Caco-2 (cell line): ENCODE measurements at regions not wholly inside any gene's neighbourhood (a gene's known extent, or its start where the extent isn't known, plus 50 kb on each side); places are given as distances from the start of the nearest gene placed in this dataset.

Experiments
- BruUV-seq: library from RNA; stranded (reverse); fragments of 400-500 nt; replicated peaks from 2 replicates; lab custom pipeline; 2021; lab: Mats Ljungman, UMichigan
- CTCF ChIA-PET: fragments of 300-600 bp; sonication (Branson Sonifier 250); formaldehyde crosslinking; loops from one replicate; lab custom pipeline; 2022; ENCODE audit warnings: antibody characterized with exemption; lab: Charles Lee
- POLR2A ChIA-PET: fragments of 300-600 bp; sonication (Branson Sonifier 250); formaldehyde crosslinking; loops from one replicate; lab custom pipeline; 2022; ENCODE audit warnings: antibody characterized with exemption; lab: Charles Lee
- DNase-seq, 2 experiments: peaks; one replicate each; pipeline versions ENCODE4 v3.0.0 to v3.0.0-alpha.2; 2020 to 2022
- H3K27me3 ChIP-seq: replicated peaks from 2 replicates; pipeline ENCODE4 v1.6.0; 2011; ENCODE audit warnings: low read length; ENCODE audit not compliant: control insufficient read depth, insufficient read depth
- H3K36me3 ChIP-seq: 2 replicates; pipeline ENCODE4 v1.5.1; 2011; ENCODE audit warnings: low read length; ENCODE audit not compliant: control insufficient read depth, insufficient read depth
- H3K4me1 ChIP-seq: fragments of 250-450 bp; sonication (Bioruptor Pico); 2 replicates; pipeline ENCODE4 v1.5.1; 2020; ENCODE audit warnings: mild to moderate bottlenecking
- H3K4me3 ChIP-seq: 2 replicates; pipeline ENCODE4 v1.5.1; 2011; ENCODE audit warnings: low read depth, mild to moderate bottlenecking, control low read depth, low read length
- H3K9me3 ChIP-seq: fragments of 250-450 bp; sonication (Bioruptor Pico); 2 replicates; pipeline ENCODE4 v1.5.1; 2020; ENCODE audit warnings: mild to moderate bottlenecking, moderate library complexity
- H3K27ac Mint-ChIP-seq: one replicate; pipeline ENCODE4 v1.8.0; 2022; ENCODE audit warnings: mixed read lengths; ENCODE audit not compliant: unreplicated experiment
- H3K27me3 Mint-ChIP-seq: one replicate; pipeline ENCODE4 v1.8.0; 2022; ENCODE audit warnings: mixed read lengths; ENCODE audit not compliant: insufficient read depth, unreplicated experiment
- H3K36me3 Mint-ChIP-seq: one replicate; pipeline ENCODE4 v1.8.0; 2022; ENCODE audit warnings: mild to moderate bottlenecking, mixed read lengths; ENCODE audit not compliant: insufficient read depth, unreplicated experiment
- H3K4me1 Mint-ChIP-seq: one replicate; pipeline ENCODE4 v1.8.0; 2022; ENCODE audit warnings: low read depth, mixed read lengths; ENCODE audit not compliant: unreplicated experiment
- H3K4me3 Mint-ChIP-seq: one replicate; pipeline ENCODE4 v1.8.0; 2022; ENCODE audit warnings: mild to moderate bottlenecking, moderate library complexity, mixed read lengths; ENCODE audit not compliant: unreplicated experiment
- H3K9me3 Mint-ChIP-seq: one replicate; pipeline ENCODE4 v1.8.0; 2022; ENCODE audit warnings: mixed read lengths; ENCODE audit not compliant: unreplicated experiment
- intact Hi-C: fragments of 100-400 bp; cut with micrococcal nuclease; formaldehyde crosslinking; loops from one replicate; pipeline ENCODE4 v1.10.0; 2022; ENCODE audit not compliant: unreplicated experiment
- TF ChIP-seq, protein P1 (sequence below), 2 experiments: fragments of 200-600 bp in 1 of 2; IDR thresholded peaks; 1 replicate in 1 of 2; 2 replicates in 1 of 2; pipeline versions ENCODE4 v1.5.1 to v1.8.0; 2011 to 2022; ENCODE audit warnings: antibody characterized with exemption in 1 of 2, control low read depth in 1 of 2, inconsistent platforms in 1 of 2, low read depth in 1 of 2, low read length in 1 of 2, mild to moderate bottlenecking in 1 of 2, moderate library complexity in 1 of 2; ENCODE audit not compliant: insufficient read depth in 1 of 2, severe bottlenecking in 1 of 2, unreplicated experiment in 1 of 2

DNA sequence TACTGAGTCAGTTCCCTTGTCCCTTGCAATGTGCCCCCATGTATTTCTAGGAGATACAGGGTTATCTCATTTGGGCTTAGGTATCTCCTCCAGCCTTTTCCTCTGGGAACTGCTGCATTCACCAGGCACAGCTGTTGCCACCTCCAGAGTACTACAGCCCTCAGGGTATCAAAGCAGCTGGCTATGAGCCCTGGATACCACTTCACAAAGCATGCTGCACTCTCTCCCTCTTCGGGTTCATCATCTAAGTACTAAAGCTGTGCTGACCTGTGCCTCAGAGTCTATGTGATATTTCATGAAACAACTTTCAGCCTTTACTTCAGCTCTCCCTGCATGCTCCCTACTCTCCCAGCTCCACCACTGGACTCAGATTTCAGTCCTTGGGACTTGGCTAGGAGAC, 62.3 kb downstream of the CCDC185 start:
- DNase-seq: no peak
- no TSS peak for BruUV-seq
- Histone ChIP-seq H3K4me1 (no peaks in the 10 kb centered on the region), H3K27me3 (no peaks in the 10 kb centered on the region; the same call in 1 of the 2 replicates), H3K36me3 (no peaks in the 10 kb centered on the region), H3K9me3 (no peaks in the 10 kb centered on the region), H3K4me3 (no peak overlapping the region)
- Mint-ChIP-seq H3K4me1 (no peaks in the 10 kb centered on the region), H3K27ac (no peak overlapping the region), H3K36me3 (no peaks in the 10 kb centered on the region), H3K27me3 (no peaks in the 10 kb centered on the region), H3K9me3 (no peaks in the 10 kb centered on the region), H3K4me3 (no peak overlapping the region)
- ChIA-PET CTCF (no interaction called here), POLR2A (no interaction called here)
- TF ChIP-seq, protein P1, sequence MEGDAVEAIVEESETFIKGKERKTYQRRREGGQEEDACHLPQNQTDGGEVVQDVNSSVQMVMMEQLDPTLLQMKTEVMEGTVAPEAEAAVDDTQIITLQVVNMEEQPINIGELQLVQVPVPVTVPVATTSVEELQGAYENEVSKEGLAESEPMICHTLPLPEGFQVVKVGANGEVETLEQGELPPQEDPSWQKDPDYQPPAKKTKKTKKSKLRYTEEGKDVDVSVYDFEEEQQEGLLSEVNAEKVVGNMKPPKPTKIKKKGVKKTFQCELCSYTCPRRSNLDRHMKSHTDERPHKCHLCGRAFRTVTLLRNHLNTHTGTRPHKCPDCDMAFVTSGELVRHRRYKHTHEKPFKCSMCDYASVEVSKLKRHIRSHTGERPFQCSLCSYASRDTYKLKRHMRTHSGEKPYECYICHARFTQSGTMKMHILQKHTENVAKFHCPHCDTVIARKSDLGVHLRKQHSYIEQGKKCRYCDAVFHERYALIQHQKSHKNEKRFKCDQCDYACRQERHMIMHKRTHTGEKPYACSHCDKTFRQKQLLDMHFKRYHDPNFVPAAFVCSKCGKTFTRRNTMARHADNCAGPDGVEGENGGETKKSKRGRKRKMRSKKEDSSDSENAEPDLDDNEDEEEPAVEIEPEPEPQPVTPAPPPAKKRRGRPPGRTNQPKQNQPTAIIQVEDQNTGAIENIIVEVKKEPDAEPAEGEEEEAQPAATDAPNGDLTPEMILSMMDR (IDR thresholded peaks at IDR 0.05; ENCODE audit: insufficient read depth in 1 of 2, low read depth in 1 of 2, low read length in 1 of 2, severe bottlenecking in 1 of 2, unreplicated experiment in 1 of 2): no peak
- intact Hi-C loops: no loop called here

GRCh38 chr1:223456747-223457146, 63.5 kb downstream of the CCDC185 start:
- H3K4me3 ChIP-seq: no peak overlapping the region
- intact Hi-C loops: no loop called here
- no peak overlapping the region for H3K4me3 Mint-ChIP-seq
- DNase-seq: no peak
- TF ChIP-seq, protein P1 (IDR thresholded peaks at IDR 0.05; ENCODE audit: insufficient read depth in 1 of 2, low read depth in 1 of 2, low read length in 1 of 2, severe bottlenecking in 1 of 2, unreplicated experiment in 1 of 2): no peak
- BruUV-seq: no TSS peak
- H3K27ac Mint-ChIP-seq: no peak overlapping the region
- H3K9me3 Mint-ChIP-seq: no peaks in the 10 kb centered on the region
- POLR2A ChIA-PET: no interaction called here
- H3K27me3 ChIP-seq: no peaks in the 10 kb centered on the region; the same call in 1 of the 2 replicates
- no peaks in the 10 kb centered on the region for H3K4me1 Mint-ChIP-seq
- no peaks in the 10 kb centered on the region for H3K36me3 Mint-ChIP-seq
- no peaks in the 10 kb centered on the region for H3K36me3 ChIP-seq
- no peaks in the 10 kb centered on the region for H3K4me1 ChIP-seq
- CTCF ChIA-PET: no interaction called here
- no peaks in the 10 kb centered on the region for H3K9me3 ChIP-seq
- no peaks in the 10 kb centered on the region for H3K27me3 Mint-ChIP-seq

- Mint-ChIP-seq H3K27ac (no peak overlapping the region), H3K4me1 (peaks cover 14% of the 10 kb centered on the region), H3K4me3 (no peak overlapping the region), H3K27me3 (no peaks in the 10 kb centered on the region), H3K9me3 (no peaks in the 10 kb centered on the region), H3K36me3 (no peaks in the 10 kb centered on the region)
- TF ChIP-seq, protein P1 (IDR thresholded peaks at IDR 0.05; ENCODE audit: insufficient read depth in 1 of 2, low read depth in 1 of 2, low read length in 1 of 2, severe bottlenecking in 1 of 2, unreplicated experiment in 1 of 2): no peak
- Histone ChIP-seq H3K9me3 (no peaks in the 10 kb centered on the region), H3K27me3 (no peaks in the 10 kb centered on the region; the same call in 1 of the 2 replicates), H3K36me3 (no peaks in the 10 kb centered on the region), H3K4me3 (no peak overlapping the region), H3K4me1 (peaks cover 30% of the 10 kb centered on the region)
- BruUV-seq: no TSS peak
- POLR2A ChIA-PET: no interaction called here
- CTCF ChIA-PET: no interaction called here
- intact Hi-C loops: no loop called here
- DNase-seq: no peak
These were observed 67.5 kb downstream of the CCDC185 start for GRCh38 chr1:223460566-223461189.
